Cardiac muscle cell (in vitro differentiated cells and primary cell): ENCODE measurements at regions not wholly inside any gene's neighbourhood (a gene's known extent, or its start where the extent isn't known, plus 50 kb on each side); places are given as distances from the start of the nearest gene placed in this dataset.

Source experiments
- DNase-seq, 2 donors: peaks; one replicate each; pipeline versions ENCODE4 v3.0.0 to v3.0.0-alpha.2; 2010 to 2017; ENCODE audit warnings: low read depth in 1 of 2, low spot score in 1 of 2
- H3K27ac ChIP-seq: fragments of 200-600 bp; sonication (generic); 2 replicates; pipeline ENCODE4 v1.5.1; 2016
- H3K27me3 ChIP-seq: fragments of 200-600 bp; sonication (generic); 2 replicates; pipeline ENCODE4 v1.6.0; 2016; ENCODE audit warnings: control low read depth
- H3K36me3 ChIP-seq: fragments of 200-600 bp; sonication (generic); 2 replicates; pipeline ENCODE4 v1.5.1; 2016; ENCODE audit warnings: control low read depth
- H3K4me1 ChIP-seq: fragments of 200-600 bp; sonication (generic); 2 replicates; pipeline ENCODE4 v1.8.1; 2017; ENCODE audit warnings: low read depth, mild to moderate bottlenecking, mixed run types
- H3K4me3 ChIP-seq: fragments of 200-600 bp; sonication (generic); 2 replicates; pipeline ENCODE4 v1.5.1; 2016; ENCODE audit warnings: mild to moderate bottlenecking
- H3K9me3 ChIP-seq: fragments of 200-600 bp; sonication (generic); 2 replicates; pipeline ENCODE4 v1.5.1; 2017; ENCODE audit warnings: low read depth, mild to moderate bottlenecking, control low read depth
- CTCF ChIP-seq: IDR thresholded peaks from 2 replicates; pipeline ENCODE4 v1.5.1; 2012; ENCODE audit warnings: low read depth, mild to moderate bottlenecking, low read length

DNA sequence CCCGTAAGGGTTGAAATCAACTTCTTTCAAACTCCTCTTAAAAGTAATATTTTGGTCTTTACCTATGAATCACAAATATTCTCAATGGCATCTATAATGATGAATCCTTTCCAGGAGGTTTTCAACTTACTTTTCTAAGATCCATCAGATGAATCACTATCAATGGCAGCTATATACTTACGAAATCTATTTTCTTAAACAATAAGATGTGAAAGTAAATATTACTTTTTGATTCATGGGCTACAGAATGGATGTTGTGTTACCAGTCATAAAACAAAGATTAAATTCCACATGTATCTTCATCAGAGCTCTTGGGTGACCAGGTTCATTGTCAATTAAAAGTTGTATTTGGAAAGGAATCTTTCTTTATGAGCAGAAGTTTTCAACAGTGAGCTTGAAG is 1877.7 kb upstream of the ACO1 start:
- Histone ChIP-seq H3K27ac (no peak overlapping the region), H3K36me3 (no peaks in the 10 kb centered on the region), H3K4me1 (no peaks in the 10 kb centered on the region), H3K4me3 (no peak overlapping the region), H3K27me3 (no peaks in the 10 kb centered on the region), H3K9me3 (no peaks in the 10 kb centered on the region)
- no peak for DNase-seq
- no peak for TF ChIP-seq CTCF

- H3K4me3 ChIP-seq, result no peak overlapping the region
- no peak for TF ChIP-seq CTCF
- no peaks in the 10 kb centered on the region for H3K9me3 ChIP-seq
- no peaks in the 10 kb centered on the region for H3K27me3 ChIP-seq
- H3K36me3 ChIP-seq, result no peaks in the 10 kb centered on the region
- H3K4me1 ChIP-seq, result no peaks in the 10 kb centered on the region
- DNase-seq, result no peak
- no peak overlapping the region for H3K27ac ChIP-seq
Measured at GRCh38 chr9:30507166-30507565, 1877.3 kb upstream of the ACO1 start.

DNA sequence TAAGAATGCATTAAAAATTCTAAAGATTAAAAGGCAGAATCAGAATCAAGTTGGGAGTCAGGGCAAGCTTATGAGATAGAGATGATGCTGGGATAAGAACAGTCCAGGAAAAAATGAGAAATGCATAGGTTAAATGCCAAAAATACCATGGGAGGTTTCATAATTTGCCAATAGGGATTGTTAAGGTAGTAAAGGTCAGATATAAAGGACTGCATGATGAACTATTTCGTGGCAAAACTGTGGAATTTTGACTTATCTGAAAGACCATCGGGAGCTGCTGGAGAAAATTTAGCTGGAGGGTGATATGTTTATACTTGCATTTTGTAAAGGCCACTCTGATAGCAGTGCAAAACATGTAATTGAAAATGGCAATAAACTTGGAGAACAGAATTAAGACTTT is 1872.8 kb upstream of the ACO1 start:
- DNase-seq, result no peak
- H3K9me3 ChIP-seq, result no peaks in the 10 kb centered on the region
- no peak for TF ChIP-seq CTCF
- no peak overlapping the region for H3K4me3 ChIP-seq
- no peaks in the 10 kb centered on the region for H3K36me3 ChIP-seq
- no peaks in the 10 kb centered on the region for H3K4me1 ChIP-seq
- H3K27ac ChIP-seq, result no peak overlapping the region
- H3K27me3 ChIP-seq, result no peaks in the 10 kb centered on the region

DNA sequence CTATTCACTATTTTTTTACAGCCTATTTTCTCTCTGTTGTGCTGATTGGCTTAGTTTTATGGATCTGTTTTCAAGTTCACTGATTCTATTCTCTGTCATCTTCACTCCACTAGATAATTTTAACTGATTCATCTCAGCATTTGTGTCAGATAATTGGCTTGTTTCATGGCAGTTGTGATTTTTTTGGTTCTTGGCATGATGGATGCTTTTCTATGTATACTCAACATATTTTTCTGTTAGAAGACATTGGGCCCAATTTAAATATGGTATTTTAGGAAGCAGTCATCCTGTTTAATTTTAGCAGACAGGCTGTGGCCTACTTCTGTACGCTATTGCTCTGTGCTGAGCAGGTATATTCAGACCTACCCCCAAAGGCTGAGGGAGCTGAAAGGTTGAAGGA is 1865.3 kb upstream of the ACO1 start:
- no peak for TF ChIP-seq CTCF
- no peaks in the 10 kb centered on the region for H3K36me3 ChIP-seq
- DNase-seq, result no peak
- no peak overlapping the region for H3K4me3 ChIP-seq
- H3K4me1 ChIP-seq, result no peaks in the 10 kb centered on the region
- no peak overlapping the region for H3K27ac ChIP-seq
- no peaks in the 10 kb centered on the region for H3K9me3 ChIP-seq
- H3K27me3 ChIP-seq, result no peaks in the 10 kb centered on the region

DNA sequence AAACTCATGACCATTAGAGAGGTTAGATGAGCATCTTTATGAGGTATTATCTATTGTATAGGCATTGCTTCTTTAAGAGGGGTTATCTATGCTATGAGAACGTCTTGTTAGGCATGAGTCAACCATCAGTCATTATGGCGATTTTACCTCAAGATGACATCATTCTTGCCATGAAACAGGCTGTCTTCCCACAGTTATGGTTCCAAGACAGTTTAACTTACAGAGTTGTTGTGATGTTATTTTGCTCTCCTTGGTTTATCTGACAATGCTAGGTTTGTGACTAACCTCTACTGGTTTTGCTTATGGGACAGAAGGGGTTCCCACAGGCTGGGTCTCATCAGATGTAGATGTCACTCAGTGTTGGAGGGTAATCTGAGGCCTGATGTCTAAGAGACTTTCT is 1864.7 kb upstream of the ACO1 start:
- Histone ChIP-seq H3K4me3 (no peak overlapping the region), H3K27ac (no peak overlapping the region), H3K9me3 (no peaks in the 10 kb centered on the region), H3K36me3 (no peaks in the 10 kb centered on the region), H3K27me3 (no peaks in the 10 kb centered on the region), H3K4me1 (no peaks in the 10 kb centered on the region)
- DNase-seq, result no peak
- TF ChIP-seq CTCF, result no peak

- H3K9me3 ChIP-seq, result no peaks in the 10 kb centered on the region
- no peak overlapping the region for H3K4me3 ChIP-seq
- no peaks in the 10 kb centered on the region for H3K4me1 ChIP-seq
- no peaks in the 10 kb centered on the region for H3K36me3 ChIP-seq
- H3K27ac ChIP-seq, result no peak overlapping the region
- no peaks in the 10 kb centered on the region for H3K27me3 ChIP-seq
- no peak for DNase-seq
- TF ChIP-seq CTCF, result no peak
Measured at GRCh38 chr9:30522061-30522460, 1862.4 kb upstream of the ACO1 start.
